ENCODE measurements at regions not wholly inside any gene's neighbourhood (a gene's known extent, or its start where the extent isn't known, plus 50 kb on each side); places are given as distances from the start of the nearest gene placed in this dataset.

DNA sequence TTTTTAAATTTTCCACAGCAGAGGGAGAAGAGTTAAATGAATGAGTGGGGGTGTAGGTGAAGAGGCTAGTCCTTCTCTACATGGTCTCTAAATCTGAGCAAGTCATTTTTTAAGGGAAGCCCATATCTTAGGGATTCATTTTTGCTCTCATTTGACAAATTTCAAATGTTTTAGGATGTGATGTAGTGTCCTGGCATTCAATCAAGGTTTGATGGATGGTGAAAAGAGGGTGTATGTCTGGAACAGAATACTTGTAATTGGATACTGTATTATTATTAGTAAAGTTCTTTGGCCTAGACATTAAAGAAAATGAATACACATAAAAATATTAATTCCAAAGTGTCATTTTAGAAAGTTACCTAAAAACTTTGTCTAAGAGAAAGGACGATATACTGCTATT is 167.8 kb upstream of the PTBP2 start:
- no peaks in the 10 kb centered on the region for H3K36me3 ChIP-seq
- no peak overlapping the region for H3K4me3 ChIP-seq (ENCODE audit: low read depth, low read length)
- DNase-seq, result no peak
- no peaks in the 10 kb centered on the region for H3K4me1 ChIP-seq
- no peaks in the 10 kb centered on the region for H3K27me3 ChIP-seq
- no peaks in the 10 kb centered on the region for H3K9me3 ChIP-seq
- TF ChIP-seq, protein P1, sequence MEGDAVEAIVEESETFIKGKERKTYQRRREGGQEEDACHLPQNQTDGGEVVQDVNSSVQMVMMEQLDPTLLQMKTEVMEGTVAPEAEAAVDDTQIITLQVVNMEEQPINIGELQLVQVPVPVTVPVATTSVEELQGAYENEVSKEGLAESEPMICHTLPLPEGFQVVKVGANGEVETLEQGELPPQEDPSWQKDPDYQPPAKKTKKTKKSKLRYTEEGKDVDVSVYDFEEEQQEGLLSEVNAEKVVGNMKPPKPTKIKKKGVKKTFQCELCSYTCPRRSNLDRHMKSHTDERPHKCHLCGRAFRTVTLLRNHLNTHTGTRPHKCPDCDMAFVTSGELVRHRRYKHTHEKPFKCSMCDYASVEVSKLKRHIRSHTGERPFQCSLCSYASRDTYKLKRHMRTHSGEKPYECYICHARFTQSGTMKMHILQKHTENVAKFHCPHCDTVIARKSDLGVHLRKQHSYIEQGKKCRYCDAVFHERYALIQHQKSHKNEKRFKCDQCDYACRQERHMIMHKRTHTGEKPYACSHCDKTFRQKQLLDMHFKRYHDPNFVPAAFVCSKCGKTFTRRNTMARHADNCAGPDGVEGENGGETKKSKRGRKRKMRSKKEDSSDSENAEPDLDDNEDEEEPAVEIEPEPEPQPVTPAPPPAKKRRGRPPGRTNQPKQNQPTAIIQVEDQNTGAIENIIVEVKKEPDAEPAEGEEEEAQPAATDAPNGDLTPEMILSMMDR (IDR thresholded peaks at IDR 0.05; ENCODE audit: low read depth, low read length), result no peak

- no peaks in the 10 kb centered on the region for H3K4me1 ChIP-seq
- TF ChIP-seq, protein P1 (IDR thresholded peaks at IDR 0.05; ENCODE audit: low read depth, low read length), result no peak
- H3K27me3 ChIP-seq, result no peaks in the 10 kb centered on the region
- H3K36me3 ChIP-seq, result no peaks in the 10 kb centered on the region
- DNase-seq, result no peak
- H3K9me3 ChIP-seq, result no peaks in the 10 kb centered on the region
- no peak overlapping the region for H3K4me3 ChIP-seq (ENCODE audit: low read depth, low read length)
Measured at GRCh38 chr1:96554364-96554763, 167.2 kb upstream of the PTBP2 start.

DNA sequence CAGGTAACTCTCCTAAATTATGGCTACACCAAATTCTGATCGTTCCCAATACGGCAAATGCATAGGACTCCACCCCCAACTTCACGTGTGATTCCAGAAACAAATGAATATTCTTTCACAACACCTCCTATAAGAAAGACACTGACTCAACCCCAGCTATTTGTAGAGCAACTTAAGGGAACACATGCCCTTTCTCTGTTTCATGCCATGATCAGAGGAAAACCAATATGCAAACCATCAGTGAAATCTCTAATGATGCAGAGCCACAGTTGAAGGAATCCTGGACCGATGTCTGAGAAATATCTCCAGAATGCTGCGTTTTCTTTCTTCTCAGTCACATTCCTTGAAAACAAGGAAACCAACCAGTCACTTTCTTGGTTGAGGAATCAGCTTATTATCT is 164.2 kb upstream of the PTBP2 start:
- Histone ChIP-seq H3K4me1 (no peaks in the 10 kb centered on the region), H3K36me3 (no peaks in the 10 kb centered on the region), H3K9me3 (no peaks in the 10 kb centered on the region), H3K4me3 (ENCODE audit: low read depth, low read length) (no peak overlapping the region), H3K27me3 (no peaks in the 10 kb centered on the region)
- TF ChIP-seq, protein P1 (IDR thresholded peaks at IDR 0.05; ENCODE audit: low read depth, low read length), result no peak
- no peak for DNase-seq

GRCh38 chr1:96558635-96559034 is 162.9 kb upstream of the PTBP2 start:
- TF ChIP-seq, protein P1 (IDR thresholded peaks at IDR 0.05; ENCODE audit: low read depth, low read length), result no peak
- Histone ChIP-seq H3K4me3 (ENCODE audit: low read depth, low read length) (no peak overlapping the region), H3K36me3 (no peaks in the 10 kb centered on the region), H3K9me3 (no peaks in the 10 kb centered on the region), H3K4me1 (no peaks in the 10 kb centered on the region), H3K27me3 (no peaks in the 10 kb centered on the region)
- DNase-seq, result no peak

DNA sequence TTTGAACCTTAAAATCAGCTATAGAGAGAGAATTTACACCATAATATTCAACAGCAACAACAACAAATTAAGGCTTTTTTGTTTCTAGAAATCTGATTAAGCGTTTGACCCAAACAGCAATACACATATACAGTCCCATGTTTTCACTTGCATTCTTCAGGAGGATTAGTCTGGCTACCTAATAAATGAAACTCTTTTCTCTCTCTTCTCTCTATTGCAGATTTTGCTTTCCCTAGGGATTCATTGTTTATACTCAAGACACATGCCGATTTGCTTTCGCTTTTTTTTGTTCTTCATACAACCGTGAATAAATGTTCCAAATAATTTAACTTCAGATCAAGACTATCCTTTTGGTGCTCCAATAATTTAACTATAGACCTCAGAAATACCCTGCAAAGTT is 162.4 kb upstream of the PTBP2 start:
- Histone ChIP-seq H3K9me3 (no peaks in the 10 kb centered on the region), H3K4me3 (ENCODE audit: low read depth, low read length) (no peak overlapping the region), H3K4me1 (no peaks in the 10 kb centered on the region), H3K36me3 (no peaks in the 10 kb centered on the region), H3K27me3 (no peaks in the 10 kb centered on the region)
- DNase-seq, result no peak
- TF ChIP-seq, protein P1 (IDR thresholded peaks at IDR 0.05; ENCODE audit: low read depth, low read length), result no peak

- no peak for DNase-seq
- Histone ChIP-seq H3K4me1 (no peaks in the 10 kb centered on the region), H3K4me3 (ENCODE audit: low read depth, low read length) (no peak overlapping the region), H3K36me3 (no peaks in the 10 kb centered on the region), H3K9me3 (no peaks in the 10 kb centered on the region), H3K27me3 (no peaks in the 10 kb centered on the region)
- TF ChIP-seq, protein P1 (IDR thresholded peaks at IDR 0.05; ENCODE audit: low read depth, low read length), result no peak
Measured at GRCh38 chr1:96559707-96560596, 161.6 kb upstream of the PTBP2 start.
